HepG2 (cell line): ENCODE measurements at regions not wholly inside any gene's neighbourhood (a gene's known extent, or its start where the extent isn't known, plus 50 kb on each side); places are given as distances from the start of the nearest gene placed in this dataset.

Experiments used
- ATAC-seq: fragments of 200-7000 bp; cut with Tn5 transposase; 3 replicates; pipeline ENCODE4 v1.9.1; 2020; ENCODE audit warnings: mild to moderate bottlenecking, moderate library complexity
- BruUV-seq: library from RNA; stranded (reverse); fragments of 400-500 nt; replicated peaks from 2 replicates; lab custom pipeline; 2021; lab: Mats Ljungman, UMichigan
- CTCF ChIA-PET: fragments of 300-600 bp; formaldehyde crosslinking; extraction: SDS; loops from one replicate; lab custom pipeline; 2021; ENCODE audit warnings: low total read pairs, inconsistent platforms, low intra/inter-chr PET ratio; lab: Yijun Ruan, JAX
- POLR2A ChIA-PET: fragments of 350-600 bp; sonication (Branson Sonifier 250); formaldehyde crosslinking; loops from one replicate; lab custom pipeline; 2020; ENCODE audit warnings: antibody characterized with exemption, inconsistent platforms; lab: Yijun Ruan, JAX
- DNase-seq: peaks from one replicate; pipeline ENCODE4 v3.0.0-alpha.2; 2015; ENCODE audit warnings: low spot score
- FAIRE-seq: peaks from 3 replicates; lab custom pipeline; 2011; peaks lifted over from hg19 to GRCh38; lab: Jason Lieb, UNC
- H2AFZ ChIP-seq: one replicate; pipeline ENCODE4 v1.6.1; 2011; ENCODE audit warnings: low read length, inconsistent platforms
- H3K27ac ChIP-seq: fragments of 300-600 bp; 3 replicates; pipeline ENCODE4 v1.8.0; 2011; ENCODE audit warnings: mixed run types, mild to moderate bottlenecking, mixed read lengths, low read length, inconsistent platforms; ENCODE audit not compliant: insufficient read depth; ENCODE audit errors: extremely low read length
- H3K27me3 ChIP-seq, 2 experiments: fragments of 200-600 bp in 1 of 2; 2 replicates in 1 of 2; 3 replicates in 1 of 2; pipeline versions ENCODE4 v1.6.0 to v1.8.0; 2011; ENCODE audit warnings: low read length in 2 of 2, mild to moderate bottlenecking in 2 of 2, moderate library complexity in 2 of 2, inconsistent platforms in 1 of 2; ENCODE audit not compliant: insufficient read depth in 2 of 2, control insufficient read depth in 1 of 2
- H3K36me3 ChIP-seq, 2 experiments: fragments of 200-600 bp in 1 of 2; replicated peaks in 1 of 2; 2 replicates in 1 of 2; 3 replicates in 1 of 2; pipeline versions ENCODE4 v1.5.1 to v1.8.0; 2011; ENCODE audit warnings: low read length in 2 of 2, inconsistent platforms in 1 of 2; ENCODE audit not compliant: insufficient read depth in 2 of 2, control insufficient read depth in 1 of 2
- H3K4me1 ChIP-seq: 2 replicates; pipeline ENCODE4 v1.5.1; 2012; ENCODE audit warnings: low read length, inconsistent platforms; ENCODE audit not compliant: insufficient read depth
- H3K4me2 ChIP-seq: 2 replicates; pipeline ENCODE4 v1.6.0; 2011; ENCODE audit warnings: low read depth, low read length, inconsistent platforms
- H3K4me3 ChIP-seq, 3 experiments: fragments of 200-600 bp in 1 of 3; sonication (generic), shearing (Covaris generic) in 1 of 3; replicated peaks in 1 of 3; 2 replicates each; pipeline ENCODE4 v1.5.1; 2011 to 2016; ENCODE audit warnings: low read length in 3 of 3, inconsistent platforms in 2 of 3, low read depth in 2 of 3, mild to moderate bottlenecking in 2 of 3, control low read depth in 1 of 3, mixed read lengths in 1 of 3; ENCODE audit not compliant: insufficient read depth in 1 of 3
- H3K79me2 ChIP-seq: one replicate; pipeline ENCODE4 v1.6.1; 2011; ENCODE audit warnings: low read length, inconsistent platforms; ENCODE audit not compliant: insufficient read depth
- H3K9ac ChIP-seq: 2 replicates; pipeline ENCODE4 v1.6.0; 2011; ENCODE audit warnings: mild to moderate bottlenecking, low read depth, low read length, inconsistent platforms; ENCODE audit not compliant: insufficient read depth
- H3K9me3 ChIP-seq: 2 replicates; pipeline ENCODE4 v1.5.1; 2012; ENCODE audit warnings: mild to moderate bottlenecking, low read length
- H4K20me1 ChIP-seq: 2 replicates; pipeline ENCODE4 v1.6.0; 2011; ENCODE audit warnings: inconsistent platforms, mild to moderate bottlenecking, low read length, moderate library complexity; ENCODE audit not compliant: insufficient read depth
- FOXJ3 ChIP-seq: sonication (generic); formaldehyde crosslinking; IDR thresholded peaks from 2 replicates; pipeline ENCODE4 v1.4.0; 2020; ENCODE audit warnings: missing genetic modification reagents, mild to moderate bottlenecking, borderline replicate concordance
- HDAC1 ChIP-seq: sonication (generic); formaldehyde crosslinking; IDR thresholded peaks from 2 replicates; pipeline ENCODE4 v1.5.1; 2020; ENCODE audit warnings: mild to moderate bottlenecking, missing genetic modification reagents
- KAT7 ChIP-seq: IDR thresholded peaks from 2 replicates; pipeline ENCODE4 v1.6.1; 2018; ENCODE audit warnings: borderline replicate concordance, missing compliant biosample characterization
- MAF1 ChIP-seq: sonication (generic); formaldehyde crosslinking; IDR thresholded peaks from 2 replicates; pipeline ENCODE4 v1.5.0; 2020; ENCODE audit warnings: missing genetic modification reagents, borderline replicate concordance
- MYNN ChIP-seq: sonication (generic); formaldehyde crosslinking; IDR thresholded peaks from 2 replicates; pipeline ENCODE4 v1.4.0; 2020; ENCODE audit warnings: mild to moderate bottlenecking, low read depth, missing genetic modification reagents
- NCOA5 ChIP-seq: sonication (generic); formaldehyde crosslinking; IDR thresholded peaks from 2 replicates; pipeline ENCODE4 v1.4.0; 2020; ENCODE audit warnings: missing genetic modification reagents
- ZNF101 ChIP-seq: sonication (generic); formaldehyde crosslinking; IDR thresholded peaks from 2 replicates; pipeline ENCODE4 v1.4.0; 2020; ENCODE audit warnings: mild to moderate bottlenecking, low read depth, missing genetic modification reagents, borderline replicate concordance
- ZNF12 ChIP-seq: sonication (generic); formaldehyde crosslinking; IDR thresholded peaks from 2 replicates; pipeline ENCODE4 v1.5.0; 2020; ENCODE audit warnings: missing genetic modification reagents
- ZNF224 ChIP-seq: sonication (generic); formaldehyde crosslinking; IDR thresholded peaks from 2 replicates; pipeline ENCODE4 v1.5.0; 2020; ENCODE audit warnings: mild to moderate bottlenecking, missing genetic modification reagents
- ZNF598 ChIP-seq: sonication (generic); formaldehyde crosslinking; IDR thresholded peaks from 2 replicates; pipeline ENCODE4 v1.5.1; 2020; ENCODE audit warnings: mild to moderate bottlenecking, missing genetic modification reagents, borderline replicate concordance
- WGBS: methylation state at CpG from one replicate; pipeline ENCODE4 v1.1.6; 2017; ENCODE audit warnings: low lambda C conversion rate; 5-methylcytosine and 5-hydroxymethylcytosine counted together
- in situ Hi-C: cut with HindIII; loops from 2 replicates; pipeline ENCODE4 v1.10.0; 2017; ENCODE audit warnings: low pct_unique_long_range_greater_than_20kb; ENCODE audit not compliant: extremely low pct_ligation_motif_present
- intact Hi-C: fragments of 100-400 bp; cut with micrococcal nuclease; formaldehyde crosslinking; loops from one replicate; pipeline ENCODE4 v1.10.0; 2022; ENCODE audit not compliant: unreplicated experiment
- TF ChIP-seq, protein P1 (sequence below): sonication (generic); formaldehyde crosslinking; IDR thresholded peaks from 2 replicates; pipeline ENCODE4 v1.4.0; 2020; ENCODE audit warnings: missing genetic modification reagents, borderline replicate concordance
- TF ChIP-seq, protein P2 (sequence below): sonication (generic); formaldehyde crosslinking; IDR thresholded peaks from 2 replicates; pipeline ENCODE4 v1.4.0; 2020; ENCODE audit warnings: missing genetic modification reagents

DNA sequence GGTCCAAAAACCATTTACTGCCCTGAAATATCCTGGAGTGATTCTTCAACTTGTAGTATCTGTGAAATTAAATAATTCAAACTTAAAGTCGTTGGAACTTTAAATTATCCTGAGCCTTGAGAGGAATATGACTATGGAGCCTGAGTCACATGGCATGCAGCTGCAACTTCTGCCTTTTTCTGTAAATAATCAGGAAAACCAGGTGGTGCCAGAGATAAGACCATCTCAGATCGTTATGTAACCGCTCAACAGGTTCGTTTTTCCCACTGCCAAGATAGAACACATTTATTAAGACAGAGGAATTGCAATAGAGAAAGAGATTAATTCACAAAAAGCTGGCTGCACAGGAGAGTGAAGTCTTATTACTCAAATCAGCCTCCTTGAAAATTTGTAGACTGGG lies 876.5 kb downstream of the SUCLG1 start:
- TF ChIP-seq MYNN (CRISPR knock-in tag), result no peak
- no peak for TF ChIP-seq ZNF224
- TF ChIP-seq ZNF598, result no peak
- TF ChIP-seq, protein P1, sequence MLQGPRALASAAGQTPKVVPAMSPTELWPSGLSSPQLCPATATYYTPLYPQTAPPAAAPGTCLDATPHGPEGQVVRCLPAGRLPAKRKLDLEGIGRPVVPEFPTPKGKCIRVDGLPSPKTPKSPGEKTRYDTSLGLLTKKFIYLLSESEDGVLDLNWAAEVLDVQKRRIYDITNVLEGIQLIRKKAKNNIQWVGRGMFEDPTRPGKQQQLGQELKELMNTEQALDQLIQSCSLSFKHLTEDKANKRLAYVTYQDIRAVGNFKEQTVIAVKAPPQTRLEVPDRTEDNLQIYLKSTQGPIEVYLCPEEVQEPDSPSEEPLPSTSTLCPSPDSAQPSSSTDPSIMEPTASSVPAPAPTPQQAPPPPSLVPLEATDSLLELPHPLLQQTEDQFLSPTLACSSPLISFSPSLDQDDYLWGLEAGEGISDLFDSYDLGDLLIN (CRISPR knock-in tag), result no peak
- no peak for TF ChIP-seq KAT7 (CRISPR knock-in tag)
- TF ChIP-seq NCOA5, result no peak
- TF ChIP-seq ZNF12 (CRISPR knock-in tag), result no peak
- no peak for TF ChIP-seq MAF1
- TF ChIP-seq FOXJ3, result no peak
- no peak for TF ChIP-seq ZNF101 (CRISPR knock-in tag)
- TF ChIP-seq HDAC1 (CRISPR knock-in tag), result no peak
- TF ChIP-seq, protein P2, sequence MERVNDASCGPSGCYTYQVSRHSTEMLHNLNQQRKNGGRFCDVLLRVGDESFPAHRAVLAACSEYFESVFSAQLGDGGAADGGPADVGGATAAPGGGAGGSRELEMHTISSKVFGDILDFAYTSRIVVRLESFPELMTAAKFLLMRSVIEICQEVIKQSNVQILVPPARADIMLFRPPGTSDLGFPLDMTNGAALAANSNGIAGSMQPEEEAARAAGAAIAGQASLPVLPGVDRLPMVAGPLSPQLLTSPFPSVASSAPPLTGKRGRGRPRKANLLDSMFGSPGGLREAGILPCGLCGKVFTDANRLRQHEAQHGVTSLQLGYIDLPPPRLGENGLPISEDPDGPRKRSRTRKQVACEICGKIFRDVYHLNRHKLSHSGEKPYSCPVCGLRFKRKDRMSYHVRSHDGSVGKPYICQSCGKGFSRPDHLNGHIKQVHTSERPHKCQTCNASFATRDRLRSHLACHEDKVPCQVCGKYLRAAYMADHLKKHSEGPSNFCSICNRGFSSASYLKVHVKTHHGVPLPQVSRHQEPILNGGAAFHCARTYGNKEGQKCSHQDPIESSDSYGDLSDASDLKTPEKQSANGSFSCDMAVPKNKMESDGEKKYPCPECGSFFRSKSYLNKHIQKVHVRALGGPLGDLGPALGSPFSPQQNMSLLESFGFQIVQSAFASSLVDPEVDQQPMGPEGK (CRISPR knock-in tag), result no peak
- Histone ChIP-seq H3K9ac (no peak overlapping the region), H3K79me2 (no peaks in the 10 kb centered on the region), H2AFZ (no peak overlapping the region), H3K4me1 (no peaks in the 10 kb centered on the region), H4K20me1 (no peaks in the 10 kb centered on the region), H3K27me3 (no peaks in the 10 kb centered on the region), H3K9me3 (peaks cover 38% of the 10 kb centered on the region), H3K27ac (no peak overlapping the region), H3K36me3 (no peaks in the 10 kb centered on the region), H3K4me3 (no peak overlapping the region), H3K4me2 (no peak overlapping the region)
- intact Hi-C loops (no loop called here), in situ Hi-C loops (no loop called here)
- ChIA-PET POLR2A (no interaction called here), CTCF (no interaction called here)
- WGBS, result 0% methylated on average over 4 of the region's 4 CpGs
- FAIRE-seq (no peak), DNase-seq (no peak), ATAC-seq (no peak)
- no TSS peak for BruUV-seq
